Activated CD4-positive, alpha-beta T cell treated with anti-CD3 and anti-CD28 coated beads for 36 hours (primary cell): ENCODE measurements at regions not wholly inside any gene's neighbourhood (a gene's known extent, or its start where the extent isn't known, plus 50 kb on each side); places are given as distances from the start of the nearest gene placed in this dataset.

Experiments used
- ATAC-seq: fragments of 200-7000 bp; cut with Tn5 transposase; one replicate; pipeline ENCODE4 v1.10.0; 2021; ENCODE audit warnings: mild to moderate bottlenecking, moderate library complexity
- CTCF ChIA-PET: fragments of 350-600 bp; sonication (Branson Sonifier 250); formaldehyde crosslinking; loops from one replicate; lab custom pipeline; 2021; ENCODE audit warnings: antibody characterized with exemption; lab: Charles Lee
- POLR2A ChIA-PET: fragments of 350-600 bp; sonication (Branson Sonifier 250); formaldehyde crosslinking; loops from one replicate; lab custom pipeline; 2021; ENCODE audit warnings: antibody characterized with exemption, inconsistent platforms; lab: Charles Lee
- DNase-seq: peaks from one replicate; pipeline ENCODE4 v3.0.0-alpha.2; 2020
- H3K27ac Mint-ChIP-seq: one replicate; pipeline ENCODE4 v1.8.0; 2021; ENCODE audit warnings: mixed read lengths
- H3K27me3 Mint-ChIP-seq: one replicate; pipeline ENCODE4 v1.8.0; 2021; ENCODE audit warnings: mixed read lengths
- H3K36me3 Mint-ChIP-seq: one replicate; pipeline ENCODE4 v1.8.0; 2021; ENCODE audit warnings: low read depth, mixed read lengths
- H3K4me1 Mint-ChIP-seq: one replicate; pipeline ENCODE4 v1.8.0; 2021; ENCODE audit warnings: mixed read lengths
- H3K4me3 Mint-ChIP-seq: one replicate; pipeline ENCODE4 v1.8.0; 2021; ENCODE audit warnings: mild to moderate bottlenecking, moderate library complexity, mixed read lengths
- H3K9me3 Mint-ChIP-seq: one replicate; pipeline ENCODE4 v1.8.0; 2021; ENCODE audit warnings: low read depth, mixed read lengths
- intact Hi-C, 2 experiments: fragments of 100-400 bp; cut with DNase I in 1 of 2; cut with micrococcal nuclease in 1 of 2; formaldehyde crosslinking; loops; one replicate each; pipeline versions ENCODE4 v1.14.2 to v1.15.1; 2022 to 2024; cut with DNase I, micrococcal nuclease

GRCh38 chr20:11726026-11726425 is 191.7 kb upstream of the BTBD3 start:
- H3K4me1 Mint-ChIP-seq: no peaks in the 10 kb centered on the region
- ATAC-seq (no peak), DNase-seq (no peak)
- no peak overlapping the region for H3K4me3 Mint-ChIP-seq
- ChIA-PET CTCF (interaction anchor here (0.6 kb wide), 1 partner anchor 489 kb away, joined by 3 read pairs; no protein-coding TSS in a partner anchor), POLR2A (no interaction called here)
- H3K27ac Mint-ChIP-seq: no peak overlapping the region
- H3K9me3 Mint-ChIP-seq: peaks cover 14% of the 10 kb centered on the region
- no peaks in the 10 kb centered on the region for H3K27me3 Mint-ChIP-seq
- intact Hi-C loops: no loop called here
- no peaks in the 10 kb centered on the region for H3K36me3 Mint-ChIP-seq

GRCh38 chr20:11727708-11728107 is 190.0 kb upstream of the BTBD3 start:
- POLR2A ChIA-PET: no interaction called here
- intact Hi-C loops: no loop called here
- ATAC-seq (no peak), DNase-seq (no peak)
- Mint-ChIP-seq H3K36me3 (no peaks in the 10 kb centered on the region), H3K9me3 (peaks cover 17% of the 10 kb centered on the region), H3K27ac (no peak overlapping the region), H3K4me1 (no peaks in the 10 kb centered on the region), H3K4me3 (no peak overlapping the region), H3K27me3 (no peaks in the 10 kb centered on the region)
- CTCF ChIA-PET: no interaction called here

GRCh38 chr20:11728937-11729336 is 188.8 kb upstream of the BTBD3 start:
- peaks cover 17% of the 10 kb centered on the region for H3K9me3 Mint-ChIP-seq
- POLR2A ChIA-PET: no interaction called here
- no peak for ATAC-seq

GRCh38 chr20:11729806-11730205 is 187.9 kb upstream of the BTBD3 start:
- H3K27ac Mint-ChIP-seq: no peak overlapping the region
- DNase-seq (no peak), ATAC-seq (no peak)
- ChIA-PET CTCF (no interaction called here), POLR2A (no interaction called here)
- no peaks in the 10 kb centered on the region for H3K27me3 Mint-ChIP-seq
- intact Hi-C loops: no loop called here
- no peak overlapping the region for H3K4me3 Mint-ChIP-seq
- no peaks in the 10 kb centered on the region for H3K4me1 Mint-ChIP-seq
- H3K36me3 Mint-ChIP-seq: no peaks in the 10 kb centered on the region
- peaks cover 17% of the 10 kb centered on the region for H3K9me3 Mint-ChIP-seq

More at GRCh38 chr20:11728937-11729336, 188.8 kb upstream of the BTBD3 start:
- H3K4me1 Mint-ChIP-seq: no peaks in the 10 kb centered on the region
- intact Hi-C loops: no loop called here
- no peak for DNase-seq
- no peak overlapping the region for H3K27ac Mint-ChIP-seq
- no peaks in the 10 kb centered on the region for H3K36me3 Mint-ChIP-seq
- CTCF ChIA-PET: no interaction called here
- H3K4me3 Mint-ChIP-seq: no peak overlapping the region
- no peaks in the 10 kb centered on the region for H3K27me3 Mint-ChIP-seq

DNA sequence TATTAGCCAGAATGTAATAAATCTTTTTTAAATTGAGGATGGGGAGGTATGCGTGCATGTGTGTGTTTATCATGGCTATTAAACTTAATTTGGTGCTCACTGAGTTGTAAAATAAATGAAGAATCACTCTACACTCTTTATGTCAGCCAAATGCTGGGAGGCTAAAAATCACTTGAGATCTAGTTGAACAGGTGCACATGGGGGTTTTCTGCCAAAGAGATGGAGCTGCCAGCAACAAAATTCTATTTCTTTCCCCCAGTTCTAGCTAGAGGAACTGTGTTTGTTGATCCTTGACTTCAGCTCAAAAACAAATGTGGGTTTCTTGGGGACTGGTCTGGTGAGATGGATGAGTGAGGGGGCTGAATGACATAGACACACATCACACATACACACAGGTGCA is 183.3 kb upstream of the BTBD3 start:
- H3K27ac Mint-ChIP-seq: no peak overlapping the region
- intact Hi-C loops: no loop called here
- ChIA-PET POLR2A (no interaction called here), CTCF (no interaction called here)
- no peaks in the 10 kb centered on the region for H3K4me1 Mint-ChIP-seq
- H3K36me3 Mint-ChIP-seq: no peaks in the 10 kb centered on the region
- H3K9me3 Mint-ChIP-seq: peaks cover 12% of the 10 kb centered on the region
- no peak for ATAC-seq
- H3K4me3 Mint-ChIP-seq: no peak overlapping the region
- no peaks in the 10 kb centered on the region for H3K27me3 Mint-ChIP-seq
- DNase-seq: no peak

DNA sequence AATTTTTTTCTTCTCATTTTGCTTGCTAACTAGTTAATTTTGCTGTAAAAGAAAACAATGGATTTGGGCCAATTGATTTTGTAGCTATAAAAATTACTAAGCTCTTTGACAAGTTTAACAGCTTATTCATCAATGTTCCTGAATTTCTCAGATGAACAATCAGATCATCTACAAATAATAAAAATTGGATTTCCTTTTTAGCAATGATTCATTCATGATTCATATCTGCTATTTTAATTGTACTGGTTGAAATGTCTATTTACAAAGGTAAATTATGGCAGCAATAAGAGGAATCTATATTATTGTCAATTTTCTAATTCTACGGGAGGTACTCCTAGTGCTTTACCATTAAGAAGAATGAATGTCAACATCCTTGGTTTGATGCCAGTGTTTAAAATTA is 178.8 kb upstream of the BTBD3 start:
- Mint-ChIP-seq H3K36me3 (no peaks in the 10 kb centered on the region), H3K4me1 (no peaks in the 10 kb centered on the region), H3K27me3 (peaks cover 1% of the 10 kb centered on the region), H3K27ac (no peak overlapping the region), H3K9me3 (no peaks in the 10 kb centered on the region), H3K4me3 (no peak overlapping the region)
- intact Hi-C loops: no loop called here
- POLR2A ChIA-PET: no interaction called here
- no peak for ATAC-seq
- CTCF ChIA-PET: no interaction called here
- no peak for DNase-seq

- no peaks in the 10 kb centered on the region for H3K36me3 Mint-ChIP-seq
- H3K9me3 Mint-ChIP-seq: no peaks in the 10 kb centered on the region
- POLR2A ChIA-PET: no interaction called here
- intact Hi-C loops: no loop called here
- H3K4me1 Mint-ChIP-seq: no peaks in the 10 kb centered on the region
- H3K4me3 Mint-ChIP-seq: no peak overlapping the region
- CTCF ChIA-PET: no interaction called here
- H3K27ac Mint-ChIP-seq: no peak overlapping the region
- no peak for DNase-seq
- no peak for ATAC-seq
- peaks cover 1% of the 10 kb centered on the region for H3K27me3 Mint-ChIP-seq
Measured at GRCh38 chr20:11740975-11741374, 176.7 kb upstream of the BTBD3 start.

GRCh38 chr20:11745145-11745544 is 172.5 kb upstream of the BTBD3 start:
- DNase-seq: no peak
- Mint-ChIP-seq H3K4me3 (no peak overlapping the region), H3K36me3 (no peaks in the 10 kb centered on the region), H3K4me1 (no peaks in the 10 kb centered on the region), H3K27me3 (peaks cover 1% of the 10 kb centered on the region), H3K9me3 (no peaks in the 10 kb centered on the region), H3K27ac (no peak overlapping the region)
- ATAC-seq: no peak
- CTCF ChIA-PET: no interaction called here
- POLR2A ChIA-PET: no interaction called here
- intact Hi-C loops: no loop called here

DNA sequence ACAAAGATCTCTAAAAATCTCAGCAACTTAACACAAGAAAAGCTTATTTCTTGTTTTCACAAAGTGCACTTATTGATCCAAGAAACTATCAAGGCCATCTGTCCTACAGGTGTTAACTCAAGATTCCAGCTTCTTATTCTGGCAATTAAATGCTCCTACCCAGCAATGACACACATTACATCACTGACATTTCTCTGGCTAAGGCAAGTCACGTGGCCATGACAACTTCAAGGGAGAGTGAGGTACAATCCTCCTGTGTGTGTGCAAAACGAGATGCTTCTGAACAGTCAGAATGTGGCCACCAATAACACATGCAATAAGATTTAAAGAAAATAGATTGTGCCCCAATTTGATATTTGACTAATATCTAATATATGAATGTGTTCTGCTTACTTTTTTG is 169.3 kb upstream of the BTBD3 start:
- Mint-ChIP-seq H3K9me3 (no peaks in the 10 kb centered on the region), H3K27ac (no peak overlapping the region), H3K36me3 (no peaks in the 10 kb centered on the region), H3K4me1 (no peaks in the 10 kb centered on the region), H3K27me3 (no peaks in the 10 kb centered on the region), H3K4me3 (no peak overlapping the region)
- DNase-seq: no peak
- POLR2A ChIA-PET: no interaction called here
- no peak for ATAC-seq
- intact Hi-C loops: no loop called here
- CTCF ChIA-PET: no interaction called here

- Mint-ChIP-seq H3K4me1 (no peaks in the 10 kb centered on the region), H3K9me3 (peaks cover 2% of the 10 kb centered on the region), H3K4me3 (no peak overlapping the region), H3K27me3 (no peaks in the 10 kb centered on the region), H3K27ac (no peak overlapping the region), H3K36me3 (no peaks in the 10 kb centered on the region)
- intact Hi-C loops: no loop called here
- no peak for DNase-seq
- ATAC-seq: no peak
- CTCF ChIA-PET: no interaction called here
- POLR2A ChIA-PET: no interaction called here
Measured at GRCh38 chr20:11752336-11752735, 165.4 kb upstream of the BTBD3 start.

- Mint-ChIP-seq H3K4me3 (no peak overlapping the region), H3K27ac (no peak overlapping the region), H3K4me1 (no peaks in the 10 kb centered on the region), H3K9me3 (peaks cover 5% of the 10 kb centered on the region), H3K27me3 (no peaks in the 10 kb centered on the region), H3K36me3 (no peaks in the 10 kb centered on the region)
- POLR2A ChIA-PET: no interaction called here
- intact Hi-C loops: no loop called here
- DNase-seq (no peak), ATAC-seq (no peak)
- CTCF ChIA-PET: no interaction called here
Measured at GRCh38 chr20:11753155-11753554, 164.5 kb upstream of the BTBD3 start.

- Mint-ChIP-seq H3K27me3 (no peaks in the 10 kb centered on the region), H3K27ac (no peak overlapping the region), H3K9me3 (peaks cover 5% of the 10 kb centered on the region), H3K4me1 (no peaks in the 10 kb centered on the region), H3K36me3 (no peaks in the 10 kb centered on the region), H3K4me3 (no peak overlapping the region)
- DNase-seq (no peak), ATAC-seq (no peak)
- ChIA-PET POLR2A (interaction anchor here (0.8 kb wide), 1 partner anchor 80 kb away, joined by 3 read pairs; no protein-coding TSS in a partner anchor), CTCF (no interaction called here)
- intact Hi-C loops: no loop called here
Measured at GRCh38 chr20:11754451-11754850, 163.2 kb upstream of the BTBD3 start.
